GM19035 (cell line): ENCODE measurements at regions not wholly inside any gene's neighbourhood (a gene's known extent, or its start where the extent isn't known, plus 50 kb on each side); places are given as distances from the start of the nearest gene placed in this dataset.

ENCODE experiments used
- ATAC-seq: cut with Tn5 transposase; IDR thresholded peaks from one replicate; pipeline ENCODE4 v1.9.1; 2021; ENCODE audit not compliant: unreplicated experiment

DNA sequence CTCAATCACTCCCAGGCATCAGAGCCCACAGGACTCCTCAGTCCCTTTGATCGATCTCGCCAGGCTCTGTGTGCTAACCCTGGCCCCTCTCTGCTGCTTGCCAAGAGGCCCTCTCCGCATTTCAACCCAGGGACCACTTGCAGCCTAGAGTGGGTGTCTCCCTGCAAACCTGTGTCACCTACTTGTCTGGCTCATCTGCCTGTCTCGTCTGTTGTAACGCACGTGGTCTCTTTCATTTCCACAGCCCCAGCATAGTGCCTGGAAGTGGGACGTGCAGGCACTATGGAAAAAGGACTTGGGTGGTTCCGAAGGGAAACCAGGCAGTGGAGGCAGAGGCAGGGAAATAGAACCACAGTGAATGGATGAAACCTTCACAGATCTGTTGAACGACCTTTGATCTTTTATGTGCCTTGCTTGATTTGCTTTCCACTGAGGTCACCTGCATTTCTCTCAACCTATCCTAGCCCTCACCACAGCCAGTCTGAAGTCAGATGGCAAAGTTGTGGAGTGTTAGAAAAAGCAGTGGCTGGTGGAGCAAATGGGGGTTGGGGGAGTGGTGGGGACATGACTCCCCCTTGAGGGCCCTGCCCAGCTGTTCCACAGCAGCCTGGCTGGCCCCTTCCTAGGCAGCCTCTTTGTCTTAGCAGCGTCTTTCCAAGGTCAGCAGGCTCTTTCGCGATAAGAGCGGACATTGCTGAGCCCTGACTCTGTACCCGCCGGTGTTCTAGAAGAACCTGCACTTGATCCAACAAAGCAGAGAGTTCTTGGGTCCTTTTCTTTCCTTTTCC is 55.8 kb upstream of the TAGAP start:
- no peak for ATAC-seq

DNA sequence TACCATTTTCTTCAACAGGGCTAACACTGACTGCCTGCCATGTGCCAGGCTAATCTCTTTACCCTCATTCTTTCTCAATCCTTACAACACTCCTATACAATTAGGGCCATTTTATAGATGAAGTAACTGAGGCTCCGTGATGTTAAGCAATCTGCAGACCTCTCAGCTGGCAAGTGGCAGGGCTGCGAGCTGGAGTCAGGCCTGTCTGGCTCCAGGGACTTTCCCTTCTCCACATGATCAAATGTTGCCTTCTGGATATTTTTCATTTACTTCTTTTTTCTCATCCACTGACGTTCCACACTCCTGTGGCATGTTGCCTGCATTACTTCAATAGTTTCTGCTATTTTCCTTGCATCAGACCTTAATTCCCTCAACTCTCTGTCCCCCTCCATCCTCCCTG is 55.2 kb upstream of the TAGAP start:
- ATAC-seq: no peak

DNA sequence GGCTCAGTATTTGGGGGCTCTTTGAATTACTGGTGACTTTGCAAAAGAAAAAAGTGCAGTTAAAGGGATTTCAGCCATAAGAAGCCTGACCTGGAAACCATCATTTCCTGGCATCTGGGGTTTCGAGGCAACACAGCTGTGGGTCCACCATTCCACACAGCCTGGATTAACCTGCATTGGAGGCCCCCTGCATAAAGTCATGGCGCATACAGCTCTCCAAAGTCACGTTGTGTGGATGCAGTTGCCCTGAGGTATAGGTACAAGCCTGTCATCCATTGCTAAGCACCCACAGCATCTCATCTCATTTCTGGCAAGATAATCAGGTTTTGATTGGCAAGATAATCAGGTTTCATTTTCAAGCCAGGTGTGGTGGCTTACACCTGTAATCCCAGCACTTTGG is 54.5 kb upstream of the TAGAP start:
- no peak for ATAC-seq

DNA sequence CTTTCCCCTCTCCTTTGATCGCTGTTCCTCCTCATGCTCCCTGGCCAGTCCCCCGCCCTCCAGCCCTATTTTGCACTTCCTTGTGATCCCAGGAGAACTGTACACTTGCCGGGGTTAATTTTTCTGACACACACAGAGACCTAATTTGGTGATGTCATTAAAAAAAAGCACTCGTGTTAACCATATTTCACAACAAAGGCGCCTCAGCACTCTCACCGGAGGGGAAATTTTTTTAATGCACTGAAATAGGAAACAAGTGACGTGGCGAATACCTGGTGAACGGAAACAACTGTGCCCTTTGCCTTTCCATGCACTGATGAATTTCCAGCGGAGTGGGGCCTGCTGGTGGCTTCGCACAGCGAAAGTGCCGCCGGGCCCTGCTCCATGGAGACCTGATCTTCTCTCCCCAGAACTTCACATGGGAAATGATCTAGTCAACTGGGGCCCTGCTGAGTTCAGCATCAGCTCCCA is 53.9 kb upstream of the TAGAP start:
- no peak for ATAC-seq

DNA sequence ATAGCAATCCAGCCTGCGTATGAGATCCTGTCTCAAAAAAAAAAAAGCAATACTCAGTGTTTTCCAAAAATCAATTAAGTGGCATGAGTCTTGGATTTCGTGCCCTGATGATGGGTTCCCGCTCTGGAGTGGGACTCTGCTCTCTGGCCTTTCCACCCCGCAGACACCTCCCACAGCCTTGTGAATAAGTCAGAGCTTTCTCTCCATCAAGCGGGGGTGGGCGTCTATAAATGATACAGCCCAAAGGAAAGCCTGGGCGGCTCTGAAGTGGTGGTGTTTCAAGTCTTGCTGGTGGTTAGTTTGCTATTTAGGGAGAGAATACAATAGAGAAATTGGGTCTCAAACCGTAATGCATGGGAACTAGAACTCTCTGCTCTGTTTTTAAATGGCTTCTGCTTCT is 52.5 kb upstream of the TAGAP start:
- no peak for ATAC-seq

DNA sequence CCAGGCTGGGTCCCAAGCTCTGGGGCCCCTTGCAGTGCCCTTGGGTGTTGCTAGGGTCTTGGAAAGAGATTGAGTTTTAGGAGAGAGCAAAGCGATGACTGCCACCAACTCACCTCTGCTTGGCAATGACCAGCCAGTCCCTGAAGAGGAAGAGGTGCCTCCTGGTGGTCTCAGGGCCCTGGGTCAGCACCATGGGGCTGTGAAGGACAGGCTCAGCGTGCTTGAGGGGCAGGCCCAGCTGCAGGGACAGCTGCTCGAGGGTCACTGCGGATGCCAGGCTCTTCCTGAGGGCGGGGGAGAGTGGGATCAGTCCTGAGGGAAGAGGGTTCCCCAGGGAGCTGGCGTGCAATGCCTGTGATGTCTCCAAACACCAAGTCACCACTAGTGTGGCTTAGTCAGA is 50.8 kb upstream of the TAGAP start:
- no peak for ATAC-seq

DNA sequence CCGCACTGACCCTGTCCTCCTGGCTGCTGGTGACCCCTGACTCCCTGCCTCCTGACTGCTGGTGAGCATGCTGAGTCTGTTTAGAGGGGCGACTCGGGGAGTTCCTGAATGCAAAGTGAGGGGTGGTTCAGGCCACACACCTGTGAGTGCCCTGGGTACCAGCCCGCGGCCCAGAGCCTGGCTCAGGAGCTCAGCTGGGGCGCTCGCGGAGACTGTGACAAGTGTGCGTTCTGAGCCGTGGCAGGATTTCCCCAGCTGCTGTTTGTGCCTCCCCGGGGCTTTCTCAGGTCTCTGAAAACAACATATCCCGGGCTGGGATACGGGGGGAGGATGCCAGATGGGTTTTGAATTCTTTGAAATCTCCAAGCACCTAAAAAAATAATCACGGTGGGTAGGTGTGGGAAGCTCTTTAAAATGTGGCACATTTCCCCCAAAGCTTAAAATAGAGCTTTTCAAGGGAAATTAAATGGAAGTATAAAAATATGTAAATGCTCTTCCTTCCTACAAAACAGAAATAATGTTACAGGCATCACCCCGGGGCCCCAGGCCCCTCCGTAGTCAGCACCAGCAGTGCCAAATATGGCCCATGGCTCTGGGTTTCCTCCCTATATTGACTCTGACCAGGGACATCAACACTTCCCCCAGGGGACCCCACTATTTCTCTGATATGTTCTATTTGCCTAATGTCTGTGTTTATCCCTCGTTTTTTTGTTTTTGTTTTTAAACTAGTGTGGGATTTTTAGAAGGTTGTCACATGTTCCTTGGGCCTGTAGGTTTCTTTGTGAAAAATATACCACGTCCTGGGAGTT is 49.9 kb upstream of the TAGAP start:
- no peak for ATAC-seq
